Hepatocyte (in vitro differentiated cells): ENCODE measurements at regions not wholly inside any gene's neighbourhood (a gene's known extent, or its start where the extent isn't known, plus 50 kb on each side); places are given as distances from the start of the nearest gene placed in this dataset.

Experiments used
- DNase-seq: peaks from one replicate; pipeline ENCODE4 v3.0.0-alpha.2; 2016; ENCODE audit warnings: low spot score
- H2AFZ ChIP-seq: fragments of 200-600 bp; sonication (generic); 2 replicates; pipeline ENCODE4 v1.6.0; 2016; ENCODE audit warnings: antibody characterized with exemption, mild to moderate bottlenecking
- H3K27ac ChIP-seq: fragments of 200-600 bp; sonication (generic); 2 replicates; pipeline ENCODE4 v1.5.1; 2016; ENCODE audit warnings: mild to moderate bottlenecking
- H3K27me3 ChIP-seq: fragments of 200-600 bp; sonication (generic); 2 replicates; pipeline ENCODE4 v1.6.1; 2016
- H3K36me3 ChIP-seq: fragments of 200-600 bp; sonication (generic); replicated peaks from 2 replicates; pipeline ENCODE4 v1.5.1; 2016; ENCODE audit warnings: low read depth; ENCODE audit not compliant: insufficient read depth
- H3K4me1 ChIP-seq: fragments of 200-600 bp; sonication (generic); 2 replicates; pipeline ENCODE4 v1.5.1; 2016; ENCODE audit warnings: mild to moderate bottlenecking, moderate library complexity; ENCODE audit not compliant: insufficient read depth
- H3K4me2 ChIP-seq: fragments of 200-600 bp; sonication (generic); 2 replicates; pipeline ENCODE4 v1.6.0; 2016
- H3K4me3 ChIP-seq: fragments of 200-600 bp; sonication (generic); 2 replicates; pipeline ENCODE4 v1.5.1; 2016; ENCODE audit warnings: mild to moderate bottlenecking
- H3K79me2 ChIP-seq: fragments of 200-600 bp; sonication (generic); 2 replicates; pipeline ENCODE4 v1.6.0; 2017; ENCODE audit warnings: mild to moderate bottlenecking
- H3K9me2 ChIP-seq: fragments of 200-600 bp; sonication (generic); replicated peaks from 2 replicates; pipeline ENCODE4 v1.6.0; 2017; ENCODE audit warnings: mild to moderate bottlenecking; ENCODE audit not compliant: insufficient read depth
- H3K9me3 ChIP-seq: fragments of 200-600 bp; sonication (generic); 2 replicates; pipeline ENCODE4 v1.5.1; 2016; ENCODE audit warnings: low read depth, mild to moderate bottlenecking
- H4K20me1 ChIP-seq: fragments of 200-600 bp; sonication (generic); 2 replicates; pipeline ENCODE4 v1.6.0; 2016; ENCODE audit warnings: mild to moderate bottlenecking; ENCODE audit not compliant: insufficient read depth, poor library complexity, severe bottlenecking
- CTCF ChIP-seq: fragments of 200-600 bp; sonication (generic); IDR thresholded peaks from 2 replicates; pipeline ENCODE4 v1.5.1; 2016; ENCODE audit warnings: antibody characterized with exemption, mild to moderate bottlenecking; ENCODE audit not compliant: poor library complexity
- EZH2 ChIP-seq: fragments of 200-600 bp; sonication (generic); IDR thresholded peaks from 2 replicates; pipeline ENCODE4 v1.6.1; 2016; ENCODE audit warnings: antibody characterized with exemption, mild to moderate bottlenecking, borderline replicate concordance
- EZH2phosphoT487 ChIP-seq: fragments of 200-600 bp; sonication (generic); IDR thresholded peaks from one replicate; pipeline ENCODE4 v1.6.1; 2018; ENCODE audit warnings: antibody characterized with exemption, mild to moderate bottlenecking, low read depth, moderate library complexity; ENCODE audit not compliant: unreplicated experiment, severe bottlenecking
- WGBS: methylation state at CpG from one replicate; pipeline ENCODE4 v1.1.6; 2016; ENCODE audit warnings: low lambda C conversion rate; ENCODE audit errors: missing lambda C conversion rate; 5-methylcytosine and 5-hydroxymethylcytosine counted together

- Histone ChIP-seq H3K4me1 (no peaks in the 10 kb centered on the region), H4K20me1 (no peaks in the 10 kb centered on the region), H3K4me3 (no peak overlapping the region), H3K27ac (no peak overlapping the region), H2AFZ (no peak overlapping the region), H3K9me3 (no peaks in the 10 kb centered on the region), H3K27me3 (no peaks in the 10 kb centered on the region), H3K4me2 (no peak overlapping the region), H3K79me2 (no peaks in the 10 kb centered on the region), H3K36me3 (no peaks in the 10 kb centered on the region), H3K9me2 (no peaks in the 10 kb centered on the region)
- TF ChIP-seq CTCF = no peak
- no peak for TF ChIP-seq EZH2
- TF ChIP-seq EZH2phosphoT487 = no peak
- no peak for DNase-seq
- WGBS = 84% methylated on average over 4 of the region's 4 CpGs
Measured at GRCh38 chr7:24133691-24134090, 150.3 kb upstream of the NPY start.

- TF ChIP-seq EZH2phosphoT487 = no peak
- TF ChIP-seq EZH2 = no peak
- TF ChIP-seq CTCF = no peak
- Histone ChIP-seq H3K27ac (no peak overlapping the region), H3K4me3 (no peak overlapping the region), H3K36me3 (no peaks in the 10 kb centered on the region), H3K27me3 (no peaks in the 10 kb centered on the region), H3K9me3 (no peaks in the 10 kb centered on the region), H3K79me2 (no peaks in the 10 kb centered on the region), H3K4me1 (no peaks in the 10 kb centered on the region), H3K9me2 (no peaks in the 10 kb centered on the region), H3K4me2 (no peak overlapping the region), H2AFZ (no peak overlapping the region), H4K20me1 (no peaks in the 10 kb centered on the region)
- DNase-seq = no peak
- 93% methylated on average over 4 of the region's 4 CpGs for WGBS
Measured at GRCh38 chr7:24134535-24134934, 149.5 kb upstream of the NPY start.

- no peaks in the 10 kb centered on the region for H3K79me2 ChIP-seq
- no peak overlapping the region for H3K4me2 ChIP-seq
- no peaks in the 10 kb centered on the region for H3K27me3 ChIP-seq
- H2AFZ ChIP-seq = no peak overlapping the region
- H3K4me3 ChIP-seq = no peak overlapping the region
- no peak overlapping the region for H3K27ac ChIP-seq
- H4K20me1 ChIP-seq = no peaks in the 10 kb centered on the region
- H3K36me3 ChIP-seq = no peaks in the 10 kb centered on the region
- no peaks in the 10 kb centered on the region for H3K9me3 ChIP-seq
- TF ChIP-seq EZH2 (no peak), CTCF (no peak), EZH2phosphoT487 (no peak)
- H3K9me2 ChIP-seq = no peaks in the 10 kb centered on the region
- no peak for DNase-seq
- 94% methylated on average over 4 of the region's 4 CpGs for WGBS
- no peaks in the 10 kb centered on the region for H3K4me1 ChIP-seq
Measured at GRCh38 chr7:24135003-24135817, 148.8 kb upstream of the NPY start.

GRCh38 chr7:24137338-24137737 is 146.7 kb upstream of the NPY start:
- WGBS = 91% methylated on average over 3 of the region's 3 CpGs
- no peaks in the 10 kb centered on the region for H3K4me1 ChIP-seq
- H3K79me2 ChIP-seq = no peaks in the 10 kb centered on the region
- no peak overlapping the region for H3K4me3 ChIP-seq
- no peak for DNase-seq
- H3K27me3 ChIP-seq = no peaks in the 10 kb centered on the region
- no peak for TF ChIP-seq CTCF
- no peak for TF ChIP-seq EZH2phosphoT487
- TF ChIP-seq EZH2 = no peak
- no peak overlapping the region for H2AFZ ChIP-seq
- no peaks in the 10 kb centered on the region for H3K9me3 ChIP-seq
- H3K27ac ChIP-seq = no peak overlapping the region
- no peaks in the 10 kb centered on the region for H4K20me1 ChIP-seq
- no peak overlapping the region for H3K4me2 ChIP-seq
- H3K9me2 ChIP-seq = no peaks in the 10 kb centered on the region
- no peaks in the 10 kb centered on the region for H3K36me3 ChIP-seq
